Skeletal muscle tissue (tissue), 4 donors: ENCODE measurements at regions not wholly inside any gene's neighbourhood (a gene's known extent, or its start where the extent isn't known, plus 50 kb on each side); places are given as distances from the start of the nearest gene placed in this dataset.
"Not testable (repeated sequence)": the region's sequence is repeated elsewhere in the genome, so short reads cannot be mapped to it uniquely, and the experiment has no call there.

Experiments
- H3K27ac ChIP-seq: one replicate; pipeline ENCODE4 v1.7.0; 2013; ENCODE audit warnings: mild to moderate bottlenecking, low read depth, low read length, inconsistent platforms
- H3K27me3 ChIP-seq, 3 donors: one replicate each; pipeline ENCODE4 v1.7.0; 2013; ENCODE audit warnings: low read length in 3 of 3; ENCODE audit not compliant: control insufficient read depth in 3 of 3, insufficient read depth in 3 of 3
- H3K36me3 ChIP-seq, 3 donors: one replicate each; pipeline ENCODE4 v1.7.0; 2013; ENCODE audit warnings: low read length in 3 of 3; ENCODE audit not compliant: control insufficient read depth in 3 of 3, insufficient read depth in 3 of 3
- H3K4me1 ChIP-seq, 3 donors: one replicate each; pipeline ENCODE4 v1.7.0; 2013; ENCODE audit warnings: low read length in 3 of 3, mild to moderate bottlenecking in 3 of 3; ENCODE audit not compliant: control insufficient read depth in 3 of 3, insufficient read depth in 3 of 3
- H3K4me3 ChIP-seq, 3 donors: one replicate each; pipeline ENCODE4 v1.7.0; 2013; ENCODE audit warnings: low read length in 3 of 3
- H3K9ac ChIP-seq, 3 donors: one replicate each; pipeline ENCODE4 v1.7.0; 2013; ENCODE audit warnings: low read length in 3 of 3, mild to moderate bottlenecking in 3 of 3, moderate library complexity in 2 of 3, low read depth in 1 of 3
- H3K9me3 ChIP-seq, 3 donors: one replicate each; pipeline ENCODE4 v1.7.0; 2013; ENCODE audit warnings: low read length in 3 of 3; ENCODE audit not compliant: control insufficient read depth in 3 of 3
- small RNA-seq: library from RNA; depleted of rRNA; stranded (forward); fragments of <200 nt; gene quantifications from one replicate; pipeline ENCODE3, GENCODE V24; 2014
- donor health status: Osteomylitis.

- no peak overlapping the region for H3K4me3 ChIP-seq
- no peak overlapping the region for H3K9ac ChIP-seq
- H3K9me3 ChIP-seq, result peaks cover 2 to 10% (median 7%) of the 10 kb centered on the region in 3 donors
- H3K27me3 ChIP-seq, result no peaks in the 10 kb centered on the region
- no peaks in the 10 kb centered on the region for H3K36me3 ChIP-seq
- H3K27ac ChIP-seq, result no peak overlapping the region
- H3K4me1 ChIP-seq, result no peaks in the 10 kb centered on the region
These were observed 1378.6 kb upstream of the DEFB115 start for GRCh38 chr20:29878777-29879442.

GRCh38 chr20:29881107-29881506, 1376.4 kb upstream of the DEFB115 start:
- not testable (repeated sequence) for H3K4me1 ChIP-seq, H3K27ac ChIP-seq, H3K27me3 ChIP-seq, H3K36me3 ChIP-seq, H3K9me3 ChIP-seq, H3K4me3 ChIP-seq, H3K9ac ChIP-seq

- H3K9me3 ChIP-seq, H3K9ac ChIP-seq, H3K27me3 ChIP-seq, H3K4me3 ChIP-seq, H3K4me1 ChIP-seq, H3K36me3 ChIP-seq, H3K27ac ChIP-seq: not testable (repeated sequence)
These were observed 1373.8 kb upstream of the DEFB115 start for GRCh38 chr20:29883514-29884219.

DNA sequence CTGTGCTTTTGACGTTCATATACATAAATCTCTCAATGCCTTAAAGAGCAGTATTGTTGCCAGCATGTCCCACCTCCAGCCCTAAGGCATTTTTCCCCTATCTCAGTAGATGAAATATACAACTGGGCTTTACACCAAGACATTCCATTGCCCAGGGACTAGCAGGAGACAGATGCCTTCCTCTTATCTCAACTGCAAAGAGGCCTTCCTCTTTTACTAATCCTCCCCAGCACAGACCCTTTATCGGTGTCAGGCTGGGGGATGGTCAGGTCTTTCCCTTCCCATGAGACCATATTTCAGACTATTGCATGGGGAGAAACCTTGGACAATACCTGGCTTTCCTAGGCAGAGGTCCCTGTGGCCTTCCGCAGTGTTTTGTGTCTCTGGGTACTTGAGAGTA, 1373.1 kb upstream of the DEFB115 start:
- H3K4me3 ChIP-seq, H3K36me3 ChIP-seq, H3K9ac ChIP-seq, H3K4me1 ChIP-seq, H3K27ac ChIP-seq, H3K27me3 ChIP-seq, H3K9me3 ChIP-seq: not testable (repeated sequence)

DNA sequence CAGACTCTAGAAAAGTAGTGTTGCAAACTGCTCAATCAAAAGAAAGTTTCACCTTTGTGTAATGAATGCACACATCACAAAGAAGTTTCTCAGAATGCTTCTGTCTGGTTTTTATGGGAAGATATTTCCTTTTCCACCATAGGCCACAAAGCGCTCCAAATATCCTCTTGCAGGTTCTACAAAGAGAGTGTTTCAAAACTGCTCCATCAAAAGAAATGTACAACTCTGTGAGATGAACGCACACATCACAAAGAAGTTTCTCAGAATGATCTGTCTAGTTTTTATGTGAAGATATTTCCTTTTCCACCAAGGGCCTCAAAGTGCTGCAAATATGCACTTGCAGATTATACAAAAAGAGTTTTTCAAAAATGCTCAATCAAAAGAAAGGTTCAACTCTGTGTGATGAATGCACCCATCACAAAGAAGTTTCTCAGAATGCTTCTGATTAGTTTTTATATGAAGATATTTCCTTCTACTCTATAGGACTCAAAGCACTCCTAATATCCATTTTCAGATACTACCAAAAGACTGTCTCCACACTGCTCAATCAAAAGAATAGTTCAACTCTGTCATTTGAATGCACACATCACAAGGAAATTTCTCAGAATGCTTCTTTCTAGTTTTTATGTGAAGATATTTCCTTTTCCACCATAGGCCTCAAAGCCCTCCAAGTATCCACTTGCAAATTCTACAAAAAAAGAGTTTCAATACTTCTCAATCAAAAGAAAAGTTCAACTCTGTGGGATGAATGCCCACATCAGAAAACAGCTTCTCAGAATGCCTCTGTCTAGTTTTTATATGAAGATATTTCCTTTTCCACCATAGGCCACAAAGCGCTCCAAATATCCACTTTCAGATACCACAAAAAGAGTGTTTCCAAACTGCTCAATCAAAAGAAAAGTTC, 1371.9 kb upstream of the DEFB115 start:
- not testable (repeated sequence) for H3K27me3 ChIP-seq, H3K9ac ChIP-seq, H3K9me3 ChIP-seq, H3K4me1 ChIP-seq, H3K36me3 ChIP-seq, H3K27ac ChIP-seq, H3K4me3 ChIP-seq

GRCh38 chr20:29891555-29891954, 1365.9 kb upstream of the DEFB115 start:
- not testable (repeated sequence) for H3K27me3 ChIP-seq, H3K27ac ChIP-seq, H3K4me1 ChIP-seq, H3K9ac ChIP-seq, H3K4me3 ChIP-seq, H3K9me3 ChIP-seq, H3K36me3 ChIP-seq

Small RNA genes lying in the stretch of these regions (small RNA-seq; reads per million reads assigned to genes)
- gene RF00002, result 0.14 reads per million
